ENCODE measurements at regions not wholly inside any gene's neighbourhood (a gene's known extent, or its start where the extent isn't known, plus 50 kb on each side); places are given as distances from the start of the nearest gene placed in this dataset.

DNA sequence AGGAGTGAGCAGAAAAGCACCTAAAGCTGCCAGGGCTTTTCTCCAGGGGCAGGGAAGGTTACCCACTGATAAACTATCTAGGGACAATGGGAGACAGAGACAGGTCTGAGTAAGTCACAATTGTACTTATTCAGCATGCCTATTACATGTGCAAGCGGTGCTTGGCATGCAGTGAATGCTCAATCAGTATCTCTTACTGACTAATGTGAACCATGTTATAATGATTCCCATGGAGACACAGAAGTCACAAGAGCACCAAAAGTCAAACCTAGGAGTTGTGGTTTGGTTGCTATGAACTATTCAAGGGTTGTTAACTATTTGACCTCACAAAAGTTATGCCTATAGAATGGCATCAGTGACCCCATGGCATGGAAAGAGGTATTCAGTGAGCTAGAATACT, 50.0 kb upstream of the RASGRP1 start:
- TF ChIP-seq RAD21 (conservative IDR thresholded peaks at IDR 0.05): no peak
- TF ChIP-seq, protein P1, sequence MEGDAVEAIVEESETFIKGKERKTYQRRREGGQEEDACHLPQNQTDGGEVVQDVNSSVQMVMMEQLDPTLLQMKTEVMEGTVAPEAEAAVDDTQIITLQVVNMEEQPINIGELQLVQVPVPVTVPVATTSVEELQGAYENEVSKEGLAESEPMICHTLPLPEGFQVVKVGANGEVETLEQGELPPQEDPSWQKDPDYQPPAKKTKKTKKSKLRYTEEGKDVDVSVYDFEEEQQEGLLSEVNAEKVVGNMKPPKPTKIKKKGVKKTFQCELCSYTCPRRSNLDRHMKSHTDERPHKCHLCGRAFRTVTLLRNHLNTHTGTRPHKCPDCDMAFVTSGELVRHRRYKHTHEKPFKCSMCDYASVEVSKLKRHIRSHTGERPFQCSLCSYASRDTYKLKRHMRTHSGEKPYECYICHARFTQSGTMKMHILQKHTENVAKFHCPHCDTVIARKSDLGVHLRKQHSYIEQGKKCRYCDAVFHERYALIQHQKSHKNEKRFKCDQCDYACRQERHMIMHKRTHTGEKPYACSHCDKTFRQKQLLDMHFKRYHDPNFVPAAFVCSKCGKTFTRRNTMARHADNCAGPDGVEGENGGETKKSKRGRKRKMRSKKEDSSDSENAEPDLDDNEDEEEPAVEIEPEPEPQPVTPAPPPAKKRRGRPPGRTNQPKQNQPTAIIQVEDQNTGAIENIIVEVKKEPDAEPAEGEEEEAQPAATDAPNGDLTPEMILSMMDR (IDR thresholded peaks at IDR 0.05; ENCODE audit: poor library complexity, severe bottlenecking): no peak
- TF ChIP-seq POLR2AphosphoS5 (IDR thresholded peaks at IDR 0.05): no peak
